DND-41 (cell line): ENCODE measurements at regions not wholly inside any gene's neighbourhood (a gene's known extent, or its start where the extent isn't known, plus 50 kb on each side); places are given as distances from the start of the nearest gene placed in this dataset.

Experiments used
- ATAC-seq: fragments of 200-7000 bp; cut with Tn5 transposase; 3 replicates; pipeline ENCODE4 v1.9.1; 2021; ENCODE audit warnings: low read depth; ENCODE audit not compliant: insufficient read depth
- DNase-seq: peaks from one replicate; pipeline ENCODE4 v3.0.0-alpha.2; 2020
- H2AFZ ChIP-seq: 2 replicates; pipeline ENCODE4 v1.6.0; 2012; ENCODE audit warnings: low read depth, low read length
- H3K27ac ChIP-seq: 2 replicates; pipeline ENCODE4 v1.5.1; 2012; ENCODE audit warnings: low read length, inconsistent platforms
- H3K27me3 ChIP-seq: fragments of 200-600 bp; sonication (generic); 2 replicates; pipeline ENCODE4 v1.6.0; 2012; ENCODE audit warnings: low read length, mild to moderate bottlenecking, inconsistent platforms; ENCODE audit not compliant: insufficient read depth, poor library complexity
- H3K36me3 ChIP-seq: 2 replicates; pipeline ENCODE4 v1.5.1; 2012; ENCODE audit warnings: low read length, inconsistent platforms; ENCODE audit not compliant: insufficient read depth
- H3K4me1 ChIP-seq: 2 replicates; pipeline ENCODE4 v1.5.1; 2012; ENCODE audit warnings: mild to moderate bottlenecking, low read length; ENCODE audit not compliant: insufficient read depth
- H3K4me2 ChIP-seq: 2 replicates; pipeline ENCODE4 v1.6.0; 2012; ENCODE audit warnings: mild to moderate bottlenecking, moderate library complexity, low read length, inconsistent platforms; ENCODE audit not compliant: insufficient read depth
- H3K4me3 ChIP-seq, 2 experiments: fragments of 200-600 bp in 1 of 2; shearing (Covaris generic) in 1 of 2; 2 replicates each; pipeline ENCODE4 v1.5.1; 2012 to 2016; ENCODE audit warnings: inconsistent platforms in 2 of 2, low read length in 2 of 2, mild to moderate bottlenecking in 2 of 2, low read depth in 1 of 2, moderate library complexity in 1 of 2
- H3K79me2 ChIP-seq: 2 replicates; pipeline ENCODE4 v1.6.0; 2012; ENCODE audit warnings: low read length, inconsistent platforms; ENCODE audit not compliant: insufficient read depth
- H3K9ac ChIP-seq: 2 replicates; pipeline ENCODE4 v1.6.0; 2012; ENCODE audit warnings: low read depth, mild to moderate bottlenecking, inconsistent platforms, low read length, moderate library complexity
- H3K9me3 ChIP-seq: 2 replicates; pipeline ENCODE4 v1.5.1; 2012; ENCODE audit warnings: low read length, moderate library complexity, mild to moderate bottlenecking, inconsistent platforms; ENCODE audit not compliant: insufficient read depth, severe bottlenecking
- H4K20me1 ChIP-seq: 2 replicates; pipeline ENCODE4 v1.6.0; 2012; ENCODE audit warnings: low read length; ENCODE audit not compliant: insufficient read depth
- EZH2 ChIP-seq: IDR thresholded peaks from 3 replicates; pipeline ENCODE4 v1.6.1; 2012; ENCODE audit warnings: borderline replicate concordance, low read depth, mild to moderate bottlenecking, moderate library complexity, low read length, inconsistent platforms; ENCODE audit not compliant: severe bottlenecking
- TF ChIP-seq, protein P1 (sequence below): IDR thresholded peaks from 2 replicates; pipeline ENCODE4 v1.5.1; 2012; ENCODE audit warnings: borderline replicate concordance, low read length, moderate library complexity, mild to moderate bottlenecking; ENCODE audit not compliant: poor library complexity, severe bottlenecking; ENCODE audit errors: extremely low read depth

GRCh38 chr7:17507717-17508116 is 209.3 kb downstream of the AHR start:
- Histone ChIP-seq H3K4me2 (no peak overlapping the region), H3K79me2 (no peaks in the 10 kb centered on the region), H3K27ac (no peak overlapping the region), H2AFZ (no peak overlapping the region), H3K27me3 (no peaks in the 10 kb centered on the region), H3K4me1 (no peaks in the 10 kb centered on the region), H3K9me3 (no peaks in the 10 kb centered on the region), H3K9ac (no peak overlapping the region), H3K36me3 (no peaks in the 10 kb centered on the region), H4K20me1 (no peaks in the 10 kb centered on the region), H3K4me3 (no peak overlapping the region)
- no peak for TF ChIP-seq EZH2
- TF ChIP-seq, protein P1, sequence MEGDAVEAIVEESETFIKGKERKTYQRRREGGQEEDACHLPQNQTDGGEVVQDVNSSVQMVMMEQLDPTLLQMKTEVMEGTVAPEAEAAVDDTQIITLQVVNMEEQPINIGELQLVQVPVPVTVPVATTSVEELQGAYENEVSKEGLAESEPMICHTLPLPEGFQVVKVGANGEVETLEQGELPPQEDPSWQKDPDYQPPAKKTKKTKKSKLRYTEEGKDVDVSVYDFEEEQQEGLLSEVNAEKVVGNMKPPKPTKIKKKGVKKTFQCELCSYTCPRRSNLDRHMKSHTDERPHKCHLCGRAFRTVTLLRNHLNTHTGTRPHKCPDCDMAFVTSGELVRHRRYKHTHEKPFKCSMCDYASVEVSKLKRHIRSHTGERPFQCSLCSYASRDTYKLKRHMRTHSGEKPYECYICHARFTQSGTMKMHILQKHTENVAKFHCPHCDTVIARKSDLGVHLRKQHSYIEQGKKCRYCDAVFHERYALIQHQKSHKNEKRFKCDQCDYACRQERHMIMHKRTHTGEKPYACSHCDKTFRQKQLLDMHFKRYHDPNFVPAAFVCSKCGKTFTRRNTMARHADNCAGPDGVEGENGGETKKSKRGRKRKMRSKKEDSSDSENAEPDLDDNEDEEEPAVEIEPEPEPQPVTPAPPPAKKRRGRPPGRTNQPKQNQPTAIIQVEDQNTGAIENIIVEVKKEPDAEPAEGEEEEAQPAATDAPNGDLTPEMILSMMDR = no peak
- ATAC-seq (no peak), DNase-seq (no peak)

GRCh38 chr7:17512181-17512675 is 213.8 kb downstream of the AHR start:
- no peaks in the 10 kb centered on the region for H3K9me3 ChIP-seq
- no peak for TF ChIP-seq EZH2
- TF ChIP-seq, protein P1 = no peak
- no peaks in the 10 kb centered on the region for H4K20me1 ChIP-seq
- no peak overlapping the region for H3K4me3 ChIP-seq
- ATAC-seq (no peak), DNase-seq (no peak)
- no peak overlapping the region for H3K9ac ChIP-seq
- H2AFZ ChIP-seq = no peak overlapping the region
- no peak overlapping the region for H3K27ac ChIP-seq
- no peaks in the 10 kb centered on the region for H3K36me3 ChIP-seq
- H3K27me3 ChIP-seq = no peaks in the 10 kb centered on the region
- no peaks in the 10 kb centered on the region for H3K79me2 ChIP-seq
- no peak overlapping the region for H3K4me2 ChIP-seq
- H3K4me1 ChIP-seq = no peaks in the 10 kb centered on the region

- Histone ChIP-seq H3K79me2 (no peaks in the 10 kb centered on the region), H4K20me1 (no peaks in the 10 kb centered on the region), H2AFZ (no peak overlapping the region), H3K9me3 (no peaks in the 10 kb centered on the region), H3K9ac (no peak overlapping the region), H3K4me1 (no peaks in the 10 kb centered on the region), H3K4me2 (no peak overlapping the region), H3K27me3 (no peaks in the 10 kb centered on the region), H3K27ac (no peak overlapping the region), H3K36me3 (no peaks in the 10 kb centered on the region), H3K4me3 (no peak overlapping the region)
- no peak for TF ChIP-seq EZH2
- TF ChIP-seq, protein P1 = no peak
- ATAC-seq (no peak), DNase-seq (no peak)
Measured at GRCh38 chr7:17516771-17517170, 218.3 kb downstream of the AHR start.

- Histone ChIP-seq H3K9ac (no peak overlapping the region), H3K27me3 (no peaks in the 10 kb centered on the region), H2AFZ (no peak overlapping the region), H4K20me1 (no peaks in the 10 kb centered on the region), H3K4me2 (no peak overlapping the region), H3K36me3 (no peaks in the 10 kb centered on the region), H3K4me1 (peaks cover 3% of the 10 kb centered on the region; the same call in 1 of the 2 replicates), H3K9me3 (no peaks in the 10 kb centered on the region), H3K4me3 (no peak overlapping the region), H3K27ac (no peak overlapping the region), H3K79me2 (no peaks in the 10 kb centered on the region)
- ATAC-seq (no peak), DNase-seq (no peak)
- TF ChIP-seq EZH2 = no peak
- TF ChIP-seq, protein P1 = no peak
Measured at GRCh38 chr7:17520941-17521340, 222.5 kb downstream of the AHR start.
